HUES6 (cell line): ENCODE measurements at regions not wholly inside any gene's neighbourhood (a gene's known extent, or its start where the extent isn't known, plus 50 kb on each side); places are given as distances from the start of the nearest gene placed in this dataset.
"Not testable (repeated sequence)": the region's sequence is repeated elsewhere in the genome, so short reads cannot be mapped to it uniquely, and the experiment has no call there.

Experiments
- H3K27ac ChIP-seq: 2 replicates; pipeline ENCODE4 v1.7.0; 2013; ENCODE audit warnings: low read depth, mild to moderate bottlenecking, low read length, inconsistent platforms
- H3K27me3 ChIP-seq: 2 replicates; pipeline ENCODE4 v1.6.1; 2013; ENCODE audit warnings: low read length; ENCODE audit not compliant: control insufficient read depth, insufficient read depth
- H3K36me3 ChIP-seq: 2 replicates; pipeline ENCODE4 v1.6.1; 2013; ENCODE audit warnings: low read length; ENCODE audit not compliant: control insufficient read depth, insufficient read depth
- H3K4me1 ChIP-seq: 2 replicates; pipeline ENCODE4 v1.6.1; 2013; ENCODE audit warnings: low read length; ENCODE audit not compliant: control insufficient read depth, insufficient read depth
- H3K4me3 ChIP-seq: 2 replicates; pipeline ENCODE4 v1.5.1; 2013; ENCODE audit warnings: low read depth, low read length
- H3K9ac ChIP-seq: one replicate; pipeline ENCODE4 v1.6.1; 2013; ENCODE audit warnings: mild to moderate bottlenecking, low read length
- H3K9me3 ChIP-seq: 2 replicates; pipeline ENCODE4 v1.6.1; 2013; ENCODE audit warnings: low read depth, low read length; ENCODE audit not compliant: control insufficient read depth, insufficient read depth

- no peak overlapping the region for H3K4me3 ChIP-seq
- peaks cover 9% of the 10 kb centered on the region; the same call in 1 of the 2 replicates for H3K9me3 ChIP-seq
- H3K4me1 ChIP-seq = no peaks in the 10 kb centered on the region
- no peak overlapping the region for H3K27ac ChIP-seq
- no peaks in the 10 kb centered on the region for H3K27me3 ChIP-seq
- H3K36me3 ChIP-seq = no peaks in the 10 kb centered on the region
- H3K9ac ChIP-seq = no peak overlapping the region
These were observed 419.4 kb downstream of the NDFIP2 start for GRCh38 chr13:79900356-79900755.

GRCh38 chr13:79898996-79899395 is 418.0 kb downstream of the NDFIP2 start:
- H3K27ac ChIP-seq = no peak overlapping the region

GRCh38 chr13:79898202-79898826 is 417.4 kb downstream of the NDFIP2 start:
- H3K27ac ChIP-seq = no peak overlapping the region
- H3K36me3 ChIP-seq = no peaks in the 10 kb centered on the region
- no peaks in the 10 kb centered on the region for H3K4me1 ChIP-seq
- no peak overlapping the region for H3K9ac ChIP-seq
- no peaks in the 10 kb centered on the region for H3K27me3 ChIP-seq
- no peak overlapping the region for H3K4me3 ChIP-seq
- peaks cover 9% of the 10 kb centered on the region; the same call in 1 of the 2 replicates for H3K9me3 ChIP-seq

More at GRCh38 chr13:79898996-79899395, 418.0 kb downstream of the NDFIP2 start:
- no peaks in the 10 kb centered on the region for H3K4me1 ChIP-seq
- no peak overlapping the region for H3K9ac ChIP-seq
- no peak overlapping the region for H3K4me3 ChIP-seq
- H3K9me3 ChIP-seq = peaks cover 9% of the 10 kb centered on the region; the same call in 1 of the 2 replicates
- H3K36me3 ChIP-seq = no peaks in the 10 kb centered on the region
- no peaks in the 10 kb centered on the region for H3K27me3 ChIP-seq

GRCh38 chr13:79896851-79897250 is 415.9 kb downstream of the NDFIP2 start:
- no peak overlapping the region for H3K9ac ChIP-seq
- H3K4me1 ChIP-seq = no peaks in the 10 kb centered on the region
- H3K27ac ChIP-seq = no peak overlapping the region
- no peaks in the 10 kb centered on the region for H3K27me3 ChIP-seq
- H3K4me3 ChIP-seq = no peak overlapping the region
- no peaks in the 10 kb centered on the region for H3K36me3 ChIP-seq
- H3K9me3 ChIP-seq = peaks cover 9% of the 10 kb centered on the region; the same call in 1 of the 2 replicates

- no peak overlapping the region for H3K9ac ChIP-seq
- no peaks in the 10 kb centered on the region for H3K4me1 ChIP-seq
- peaks cover 4% of the 10 kb centered on the region; the same call in 1 of the 2 replicates for H3K9me3 ChIP-seq
- no peaks in the 10 kb centered on the region for H3K36me3 ChIP-seq
- no peaks in the 10 kb centered on the region for H3K27me3 ChIP-seq
- H3K27ac ChIP-seq = no peak overlapping the region
- no peak overlapping the region for H3K4me3 ChIP-seq
These were observed 414.5 kb downstream of the NDFIP2 start for GRCh38 chr13:79895416-79895815.

- H3K4me3 ChIP-seq, H3K36me3 ChIP-seq, H3K9ac ChIP-seq, H3K27me3 ChIP-seq, H3K27ac ChIP-seq, H3K9me3 ChIP-seq: not testable (repeated sequence)
- H3K4me1 ChIP-seq = peaks cover 23% of the 10 kb centered on the region
These were observed 406.3 kb downstream of the NDFIP2 start for GRCh38 chr13:79887278-79887677.

GRCh38 chr13:79886601-79887000 is 405.6 kb downstream of the NDFIP2 start:
- Histone ChIP-seq H3K9me3 (no peaks in the 10 kb centered on the region), H3K9ac (no peak overlapping the region), H3K27ac (no peak overlapping the region), H3K27me3 (no peaks in the 10 kb centered on the region), H3K4me3 (no peak overlapping the region), H3K4me1 (peaks cover 23% of the 10 kb centered on the region), H3K36me3 (no peaks in the 10 kb centered on the region)

- no peak overlapping the region for H3K27ac ChIP-seq
These were observed 403.9 kb downstream of the NDFIP2 start for GRCh38 chr13:79884890-79885289.

GRCh38 chr13:79883216-79883615 is 402.3 kb downstream of the NDFIP2 start:
- Histone ChIP-seq H3K27ac (no peak overlapping the region), H3K9ac (no peak overlapping the region), H3K36me3 (no peaks in the 10 kb centered on the region), H3K9me3 (no peaks in the 10 kb centered on the region), H3K27me3 (no peaks in the 10 kb centered on the region), H3K4me3 (no peak overlapping the region), H3K4me1 (peaks cover 23% of the 10 kb centered on the region)

More at GRCh38 chr13:79884890-79885289, 403.9 kb downstream of the NDFIP2 start:
- H3K9me3 ChIP-seq = no peaks in the 10 kb centered on the region
- no peaks in the 10 kb centered on the region for H3K36me3 ChIP-seq
- no peak overlapping the region for H3K9ac ChIP-seq
- no peaks in the 10 kb centered on the region for H3K27me3 ChIP-seq
- H3K4me1 ChIP-seq = peaks cover 23% of the 10 kb centered on the region
- H3K4me3 ChIP-seq = no peak overlapping the region

- H3K4me3 ChIP-seq = no peak overlapping the region
- H3K4me1 ChIP-seq = peaks cover 13% of the 10 kb centered on the region; the same call in 1 of the 2 replicates
- H3K9ac ChIP-seq = no peak overlapping the region
- no peak overlapping the region for H3K27ac ChIP-seq
- H3K9me3 ChIP-seq = peaks cover 11% of the 10 kb centered on the region
- H3K27me3 ChIP-seq = no peaks in the 10 kb centered on the region
- no peaks in the 10 kb centered on the region for H3K36me3 ChIP-seq
These were observed 399.9 kb downstream of the NDFIP2 start for GRCh38 chr13:79880818-79881217.

- Histone ChIP-seq H3K36me3 (no peaks in the 10 kb centered on the region), H3K9ac (no peak overlapping the region), H3K27ac (no peak overlapping the region), H3K4me3 (no peak overlapping the region), H3K9me3 (peaks cover 11% of the 10 kb centered on the region), H3K4me1 (peaks cover 21% of the 10 kb centered on the region), H3K27me3 (no peaks in the 10 kb centered on the region)
These were observed 393.7 kb downstream of the NDFIP2 start for GRCh38 chr13:79874396-79875360.
